ENCODE measurements at regions not wholly inside any gene's neighbourhood (a gene's known extent, or its start where the extent isn't known, plus 50 kb on each side); places are given as distances from the start of the nearest gene placed in this dataset.

GRCh38 chr20:46831633-46832011 is 63.0 kb upstream of the EYA2 start (continued):
- TF ChIP-seq, protein P1, sequence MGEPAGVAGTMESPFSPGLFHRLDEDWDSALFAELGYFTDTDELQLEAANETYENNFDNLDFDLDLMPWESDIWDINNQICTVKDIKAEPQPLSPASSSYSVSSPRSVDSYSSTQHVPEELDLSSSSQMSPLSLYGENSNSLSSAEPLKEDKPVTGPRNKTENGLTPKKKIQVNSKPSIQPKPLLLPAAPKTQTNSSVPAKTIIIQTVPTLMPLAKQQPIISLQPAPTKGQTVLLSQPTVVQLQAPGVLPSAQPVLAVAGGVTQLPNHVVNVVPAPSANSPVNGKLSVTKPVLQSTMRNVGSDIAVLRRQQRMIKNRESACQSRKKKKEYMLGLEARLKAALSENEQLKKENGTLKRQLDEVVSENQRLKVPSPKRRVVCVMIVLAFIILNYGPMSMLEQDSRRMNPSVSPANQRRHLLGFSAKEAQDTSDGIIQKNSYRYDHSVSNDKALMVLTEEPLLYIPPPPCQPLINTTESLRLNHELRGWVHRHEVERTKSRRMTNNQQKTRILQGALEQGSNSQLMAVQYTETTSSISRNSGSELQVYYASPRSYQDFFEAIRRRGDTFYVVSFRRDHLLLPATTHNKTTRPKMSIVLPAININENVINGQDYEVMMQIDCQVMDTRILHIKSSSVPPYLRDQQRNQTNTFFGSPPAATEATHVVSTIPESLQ (CRISPR knock-in tag; IDR thresholded peaks at IDR 0.05) = no peak
- TF ChIP-seq JUN (CRISPR knock-in tag; IDR thresholded peaks at IDR 0.05) (no peak), HMGA2 (CRISPR knock-in tag; IDR thresholded peaks at IDR 0.05) (no peak)

GRCh38 chr20:46832555-46832954 is 62.1 kb upstream of the EYA2 start:
- ATAC-seq = no peak
- TF ChIP-seq MXD4 (CRISPR knock-in tag; IDR thresholded peaks at IDR 0.05; ENCODE audit: borderline replicate concordance) (no peak), FOXK1 (CRISPR knock-in tag; IDR thresholded peaks at IDR 0.05) (no peak), E2F4 (CRISPR knock-in tag; IDR thresholded peaks at IDR 0.05; ENCODE audit: borderline replicate concordance, low read depth) (no peak), ZNF396 (CRISPR knock-in tag; IDR thresholded peaks at IDR 0.05; ENCODE audit: borderline replicate concordance) (no peak), RELA (CRISPR knock-in tag; IDR thresholded peaks at IDR 0.05; ENCODE audit: borderline replicate concordance) (no peak)
- TF ChIP-seq, protein P2, sequence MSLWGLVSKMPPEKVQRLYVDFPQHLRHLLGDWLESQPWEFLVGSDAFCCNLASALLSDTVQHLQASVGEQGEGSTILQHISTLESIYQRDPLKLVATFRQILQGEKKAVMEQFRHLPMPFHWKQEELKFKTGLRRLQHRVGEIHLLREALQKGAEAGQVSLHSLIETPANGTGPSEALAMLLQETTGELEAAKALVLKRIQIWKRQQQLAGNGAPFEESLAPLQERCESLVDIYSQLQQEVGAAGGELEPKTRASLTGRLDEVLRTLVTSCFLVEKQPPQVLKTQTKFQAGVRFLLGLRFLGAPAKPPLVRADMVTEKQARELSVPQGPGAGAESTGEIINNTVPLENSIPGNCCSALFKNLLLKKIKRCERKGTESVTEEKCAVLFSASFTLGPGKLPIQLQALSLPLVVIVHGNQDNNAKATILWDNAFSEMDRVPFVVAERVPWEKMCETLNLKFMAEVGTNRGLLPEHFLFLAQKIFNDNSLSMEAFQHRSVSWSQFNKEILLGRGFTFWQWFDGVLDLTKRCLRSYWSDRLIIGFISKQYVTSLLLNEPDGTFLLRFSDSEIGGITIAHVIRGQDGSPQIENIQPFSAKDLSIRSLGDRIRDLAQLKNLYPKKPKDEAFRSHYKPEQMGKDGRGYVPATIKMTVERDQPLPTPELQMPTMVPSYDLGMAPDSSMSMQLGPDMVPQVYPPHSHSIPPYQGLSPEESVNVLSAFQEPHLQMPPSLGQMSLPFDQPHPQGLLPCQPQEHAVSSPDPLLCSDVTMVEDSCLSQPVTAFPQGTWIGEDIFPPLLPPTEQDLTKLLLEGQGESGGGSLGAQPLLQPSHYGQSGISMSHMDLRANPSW (CRISPR knock-in tag; conservative IDR thresholded peaks at IDR 0.05; ENCODE audit: low read depth) = no peak
- TF ChIP-seq, protein P3, sequence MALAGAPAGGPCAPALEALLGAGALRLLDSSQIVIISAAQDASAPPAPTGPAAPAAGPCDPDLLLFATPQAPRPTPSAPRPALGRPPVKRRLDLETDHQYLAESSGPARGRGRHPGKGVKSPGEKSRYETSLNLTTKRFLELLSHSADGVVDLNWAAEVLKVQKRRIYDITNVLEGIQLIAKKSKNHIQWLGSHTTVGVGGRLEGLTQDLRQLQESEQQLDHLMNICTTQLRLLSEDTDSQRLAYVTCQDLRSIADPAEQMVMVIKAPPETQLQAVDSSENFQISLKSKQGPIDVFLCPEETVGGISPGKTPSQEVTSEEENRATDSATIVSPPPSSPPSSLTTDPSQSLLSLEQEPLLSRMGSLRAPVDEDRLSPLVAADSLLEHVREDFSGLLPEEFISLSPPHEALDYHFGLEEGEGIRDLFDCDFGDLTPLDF (CRISPR knock-in tag; IDR thresholded peaks at IDR 0.05) = no peak
- ChIA-PET POLR2A (no interaction called here), CTCF (interaction anchor here (1.4 kb wide), 1 partner anchor 12 kb away, joined by 3 read pairs; no protein-coding TSS in a partner anchor)
- no peak for DNase-seq (ENCODE audit: low spot score)
- Mint-ChIP-seq H3K4me1 (peaks cover 19% of the 10 kb centered on the region), H3K4me3 (no peak overlapping the region), H3K27ac (no peak overlapping the region), H3K27me3 (ENCODE audit: low read depth) (no peaks in the 10 kb centered on the region; the same call in 1 of the 2 replicates), H3K36me3 (no peaks in the 10 kb centered on the region), H3K9me3 (peaks cover 7% of the 10 kb centered on the region; the same call in 1 of the 2 replicates)

DNA sequence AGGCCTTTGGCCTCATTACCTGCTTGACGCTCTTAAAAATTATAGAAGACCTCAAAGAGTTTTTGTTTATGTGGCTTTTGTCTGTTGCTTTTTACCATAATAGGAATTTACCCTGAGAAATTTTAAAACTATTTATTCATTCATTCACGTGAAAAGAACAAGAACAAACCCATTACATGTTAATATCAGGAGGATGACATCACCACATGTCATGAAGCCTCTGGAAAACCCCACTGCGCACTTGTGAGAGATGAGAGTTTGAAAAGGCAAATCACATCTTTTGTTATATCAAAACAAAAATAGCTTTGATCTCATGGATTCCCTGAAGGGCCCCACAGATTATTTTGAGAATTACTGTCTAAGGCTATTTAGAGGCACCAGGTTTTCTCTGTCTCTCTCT is 61.3 kb upstream of the EYA2 start:
- ATAC-seq (no peak), DNase-seq (ENCODE audit: low spot score) (no peak)
- H3K9me3 Mint-ChIP-seq = peaks cover 7% of the 10 kb centered on the region; the same call in 1 of the 2 replicates
- no peak overlapping the region for H3K27ac Mint-ChIP-seq
- H3K4me3 Mint-ChIP-seq = no peak overlapping the region
- H3K36me3 Mint-ChIP-seq = no peaks in the 10 kb centered on the region
- ChIA-PET POLR2A (no interaction called here), CTCF (interaction anchor here (1.4 kb wide), 1 partner anchor 13 kb away, joined by 3 read pairs; no protein-coding TSS in a partner anchor)
- H3K27me3 Mint-ChIP-seq (ENCODE audit: low read depth) = no peaks in the 10 kb centered on the region; the same call in 1 of the 2 replicates
- TF ChIP-seq NR1H2 (CRISPR knock-in tag; IDR thresholded peaks at IDR 0.05) (no peak), ATF3 (CRISPR knock-in tag; conservative IDR thresholded peaks at IDR 0.05) (no peak), ZBTB21 (CRISPR knock-in tag; IDR thresholded peaks at IDR 0.05; ENCODE audit: borderline replicate concordance) (no peak), KAT7 (CRISPR knock-in tag; IDR thresholded peaks at IDR 0.05; ENCODE audit: borderline replicate concordance) (no peak), ZMAT4 (CRISPR knock-in tag; IDR thresholded peaks at IDR 0.05) (no peak), FOXK1 (CRISPR knock-in tag; IDR thresholded peaks at IDR 0.05) (no peak), ZNF671 (CRISPR knock-in tag; IDR thresholded peaks at IDR 0.05) (no peak), GABPB1 (CRISPR knock-in tag; IDR thresholded peaks at IDR 0.05) (no peak), CREB1 (CRISPR knock-in tag; IDR thresholded peaks at IDR 0.05) (no peak), ZNF138 (CRISPR knock-in tag; conservative IDR thresholded peaks at IDR 0.05) (no peak)
- H3K4me1 Mint-ChIP-seq = peaks cover 24% of the 10 kb centered on the region
